ELR (cell line): ENCODE measurements at regions not wholly inside any gene's neighbourhood (a gene's known extent, or its start where the extent isn't known, plus 50 kb on each side); places are given as distances from the start of the nearest gene placed in this dataset.
"Not testable (repeated sequence)": the region's sequence is repeated elsewhere in the genome, so short reads cannot be mapped to it uniquely, and the experiment has no call there.

Source experiments
- DNase-seq: peaks from one replicate; pipeline ENCODE4 v3.0.0-alpha.2; 2015; ENCODE audit warnings: low read depth

DNA sequence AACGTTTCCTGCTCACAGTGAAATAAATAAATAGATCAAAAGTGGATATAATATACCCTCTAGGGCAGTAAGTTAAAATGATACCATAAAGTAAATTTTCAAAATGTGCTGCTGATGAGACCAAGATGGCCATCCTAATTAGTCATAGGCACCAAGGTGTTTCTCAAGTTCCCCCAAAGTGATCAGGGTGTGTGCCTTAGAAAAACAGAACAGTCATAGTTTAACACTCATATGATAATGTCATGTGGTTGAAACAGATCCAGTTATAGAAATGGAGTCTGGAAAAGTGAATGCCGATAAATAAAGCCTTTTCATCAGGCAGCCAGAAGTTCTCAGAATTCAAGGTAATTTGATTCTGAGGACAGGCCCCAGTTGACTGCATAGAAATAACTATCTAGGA is 161.5 kb upstream of the CDKN2B start:
- no peak for DNase-seq

DNA sequence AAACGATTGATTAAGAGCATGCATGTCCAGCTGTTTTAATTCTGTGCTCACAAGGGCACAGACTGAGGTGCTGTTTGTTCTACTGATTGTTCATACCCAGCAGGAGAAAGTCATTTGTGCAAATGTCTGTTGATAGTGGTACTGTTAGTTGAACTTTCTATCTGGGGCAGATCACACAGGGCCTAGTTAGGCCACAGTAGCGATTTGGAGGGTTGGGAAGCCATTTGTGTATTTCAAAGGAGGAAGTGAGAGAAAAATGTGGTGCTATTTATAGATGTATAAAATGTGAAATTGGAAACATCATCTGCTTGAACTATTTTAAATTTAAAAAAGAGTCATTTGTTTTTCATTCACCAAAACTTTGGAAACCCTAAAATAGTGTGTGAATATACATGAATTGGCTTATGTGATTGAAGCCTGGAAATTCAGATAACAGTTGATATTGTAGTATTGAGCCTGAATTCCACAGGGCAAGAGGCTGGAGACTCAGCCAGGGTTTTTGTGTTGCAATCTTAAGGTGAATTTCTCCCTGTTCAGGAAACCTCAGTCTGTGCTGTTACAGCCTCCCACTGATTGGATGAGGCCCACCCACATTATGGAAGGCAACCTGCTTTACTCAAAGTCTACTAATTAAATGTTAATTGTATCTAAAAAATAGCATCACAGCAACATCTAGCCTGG is 162.0 kb upstream of the CDKN2B start:
- DNase-seq = no peak

DNA sequence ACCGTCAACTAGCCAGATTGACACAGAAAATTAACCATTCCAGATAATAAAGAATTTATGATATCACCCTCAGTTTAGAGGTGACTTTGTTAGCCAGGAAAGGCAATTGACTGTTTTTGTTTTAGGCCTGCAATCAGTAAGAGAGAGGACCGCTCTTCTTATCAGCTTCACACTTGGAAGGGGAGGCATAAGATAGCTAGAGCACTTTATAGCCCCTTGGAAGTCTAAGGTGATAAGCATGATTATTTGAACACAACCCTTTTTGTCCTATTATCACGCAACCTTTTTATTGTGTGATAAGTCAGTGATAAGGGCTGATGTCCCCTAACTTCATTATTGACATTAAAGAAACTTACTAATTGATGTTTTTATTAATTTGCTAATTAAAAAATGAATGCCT is 162.6 kb upstream of the CDKN2B start:
- no peak for DNase-seq

DNA sequence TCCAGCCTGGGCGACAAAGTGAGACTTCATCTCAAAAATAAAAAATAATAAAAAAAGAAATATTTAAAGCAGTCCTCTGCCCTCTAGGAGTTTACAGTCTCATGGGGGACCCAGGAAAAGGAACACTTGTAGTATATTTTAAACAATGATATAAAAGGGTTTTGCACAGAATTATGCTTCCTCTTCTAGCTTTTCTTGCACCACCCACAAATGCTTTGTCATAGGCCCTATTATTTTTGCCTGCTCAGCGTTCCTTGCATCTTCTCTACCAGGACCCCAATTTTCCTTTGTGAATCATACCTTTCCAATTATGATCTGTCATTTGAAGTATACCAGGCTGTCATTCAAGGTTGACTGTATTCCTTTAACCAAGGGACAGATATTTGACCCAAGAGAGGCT is 164.8 kb upstream of the CDKN2B start:
- DNase-seq = no peak

DNA sequence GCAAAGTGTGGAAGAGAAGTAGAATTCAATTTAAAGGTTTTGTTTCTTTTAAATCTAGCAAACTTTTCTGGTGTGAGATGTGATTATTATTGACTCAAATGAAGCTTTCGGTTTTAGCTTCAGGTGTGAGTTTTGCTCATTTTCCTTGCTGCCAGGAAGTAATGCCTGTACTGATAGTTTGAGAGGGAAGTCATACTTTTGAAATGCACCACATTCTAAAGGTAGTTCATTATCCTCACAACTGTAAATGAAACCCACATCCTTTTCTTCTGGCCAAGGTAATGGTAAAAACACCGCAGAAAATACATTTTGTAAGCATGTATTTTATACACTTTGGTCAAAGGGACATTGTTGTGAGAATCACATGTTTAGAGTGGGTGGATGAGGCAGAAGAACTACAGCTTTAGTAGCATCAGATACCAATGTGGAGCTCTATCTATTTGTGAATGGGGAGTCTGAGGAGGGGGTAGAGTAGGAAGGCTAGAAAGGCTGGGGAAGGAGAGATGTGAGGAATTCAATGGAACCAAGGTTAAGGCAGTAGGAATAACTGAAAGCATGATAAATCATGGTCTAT is 167.0 kb upstream of the CDKN2B start:
- DNase-seq = no peak

DNA sequence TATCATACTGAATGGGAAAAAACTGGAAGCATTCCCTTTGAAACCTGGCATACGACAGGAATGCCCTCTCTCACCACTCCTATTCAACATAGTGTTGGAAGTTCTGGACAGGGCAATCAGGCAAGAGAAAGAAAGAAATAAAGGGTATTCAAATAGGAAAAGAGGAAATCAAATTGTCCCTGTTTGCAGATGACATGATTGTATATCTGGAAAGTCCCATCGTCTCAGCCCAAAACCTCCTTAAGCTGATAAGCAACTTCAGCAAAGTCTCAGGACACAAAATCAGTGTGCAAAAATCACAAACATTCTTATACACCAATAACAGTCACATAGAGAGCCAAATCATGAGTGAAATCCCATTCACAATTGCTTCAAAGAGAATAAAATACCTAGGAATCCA is 171.9 kb upstream of the CDKN2B start:
- not testable (repeated sequence) for DNase-seq

DNA sequence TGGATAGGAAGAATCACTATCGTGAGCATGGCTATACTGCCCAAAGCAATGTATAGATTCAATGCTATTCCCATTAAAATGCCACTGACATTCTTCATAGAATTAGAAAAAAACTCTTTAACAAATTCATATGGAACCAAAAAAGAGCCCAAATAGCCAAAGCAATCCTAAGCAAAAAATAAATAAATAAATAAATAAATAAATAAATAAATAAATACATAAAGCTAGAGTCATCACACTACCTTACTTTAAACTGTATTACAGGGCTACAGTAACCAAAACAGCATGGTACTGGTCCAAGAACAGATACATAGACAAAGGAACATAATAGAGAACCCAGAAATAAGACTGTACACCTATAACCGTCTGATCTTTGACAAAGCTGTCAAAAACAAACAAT is 180.4 kb upstream of the CDKN2B start:
- no peak for DNase-seq

DNA sequence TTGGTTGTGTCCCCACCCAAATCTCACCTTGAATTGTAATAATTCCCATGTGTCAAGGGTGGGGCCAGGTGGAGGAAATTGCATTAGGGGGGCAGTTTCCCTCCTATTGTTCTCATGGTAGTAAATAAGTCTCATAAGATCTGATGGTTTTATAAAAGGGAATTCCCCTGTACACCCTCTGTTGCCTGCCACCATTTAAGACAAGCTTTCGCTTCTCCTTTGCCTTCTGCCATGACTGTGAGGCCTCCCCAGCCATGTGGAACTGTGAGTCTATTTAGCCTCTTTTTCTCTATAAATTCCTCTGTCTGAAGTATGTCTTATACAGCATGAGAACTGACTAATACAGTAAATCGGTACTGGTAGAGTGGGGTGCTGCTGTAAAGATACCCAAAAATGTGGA is 187.9 kb upstream of the CDKN2B start:
- not testable (repeated sequence) for DNase-seq

DNA sequence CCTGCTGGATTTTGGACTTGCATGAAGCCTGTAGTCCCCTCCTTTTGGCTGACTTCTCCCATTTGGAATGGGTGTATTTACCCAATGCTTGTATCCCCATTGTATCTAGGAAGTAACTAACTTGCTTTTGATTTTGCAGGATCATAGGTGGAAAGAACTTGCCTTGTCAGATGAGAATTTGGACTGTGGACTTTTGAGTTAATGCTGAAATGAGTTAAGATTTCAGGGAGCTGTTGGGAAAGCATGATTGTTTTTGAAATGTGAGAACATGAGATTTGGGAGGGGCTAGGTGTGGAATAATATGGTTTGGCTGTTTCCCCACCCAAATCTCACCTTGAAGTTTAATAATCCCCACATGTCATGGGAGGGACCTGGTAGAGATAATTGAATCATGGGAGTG is 189.6 kb upstream of the CDKN2B start:
- no peak for DNase-seq

DNA sequence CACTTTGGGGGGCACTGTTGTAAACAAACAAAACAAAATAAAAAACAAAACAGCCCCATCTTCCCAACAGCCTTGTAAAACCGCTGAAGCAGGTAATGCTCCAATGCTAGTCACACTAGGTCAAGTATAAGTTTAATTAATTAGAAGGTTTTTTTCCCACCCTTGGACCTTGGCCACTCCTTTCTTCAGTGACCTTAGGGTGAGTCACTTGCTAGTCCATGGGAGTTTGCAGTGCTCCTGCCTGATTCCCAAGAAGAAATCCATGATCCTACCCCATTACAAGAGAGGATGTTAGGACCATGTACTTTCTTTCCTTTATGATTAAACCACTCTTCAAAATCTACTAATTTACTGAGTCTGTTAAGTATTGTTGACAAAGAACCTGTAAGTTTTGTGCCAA is 192.2 kb upstream of the CDKN2B start:
- DNase-seq = peak; percentile 45

DNA sequence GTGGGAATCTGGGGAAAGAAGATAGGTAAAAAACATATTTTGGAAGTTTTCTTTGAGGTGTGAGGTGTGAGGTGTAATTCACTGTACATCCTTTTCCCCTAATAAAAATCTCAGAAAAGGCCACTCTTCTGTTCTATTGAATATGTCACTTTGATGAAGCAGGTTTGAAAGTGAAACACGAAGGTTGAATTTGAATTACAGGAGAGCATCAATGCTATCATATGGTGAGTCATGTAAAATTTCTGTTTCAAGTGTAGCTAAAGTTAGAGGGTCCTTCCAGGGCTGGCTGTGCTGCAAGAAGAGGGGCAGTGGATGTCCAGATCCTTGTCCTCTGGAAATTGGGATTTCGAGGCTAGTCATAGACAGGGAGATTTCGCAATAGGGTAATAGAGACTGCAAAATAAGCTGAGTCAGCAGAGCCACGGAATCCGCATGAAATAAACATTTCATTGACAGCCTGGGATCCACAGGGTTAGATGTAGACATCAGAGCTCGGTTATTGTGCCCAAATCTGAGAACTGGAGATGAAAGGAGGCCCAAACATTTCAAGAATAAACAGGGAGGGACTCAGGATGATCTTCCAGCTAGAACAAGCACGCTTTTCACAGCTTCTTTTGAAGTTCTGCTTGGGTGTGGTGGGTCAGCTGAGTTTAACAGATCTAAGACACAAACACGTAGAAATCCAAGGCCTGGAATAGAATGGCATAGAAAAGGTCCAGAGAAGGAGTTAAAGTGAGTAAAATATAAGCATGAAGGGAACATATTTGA is 194.4 kb upstream of the CDKN2B start:
- peak; percentile 27 for DNase-seq

DNA sequence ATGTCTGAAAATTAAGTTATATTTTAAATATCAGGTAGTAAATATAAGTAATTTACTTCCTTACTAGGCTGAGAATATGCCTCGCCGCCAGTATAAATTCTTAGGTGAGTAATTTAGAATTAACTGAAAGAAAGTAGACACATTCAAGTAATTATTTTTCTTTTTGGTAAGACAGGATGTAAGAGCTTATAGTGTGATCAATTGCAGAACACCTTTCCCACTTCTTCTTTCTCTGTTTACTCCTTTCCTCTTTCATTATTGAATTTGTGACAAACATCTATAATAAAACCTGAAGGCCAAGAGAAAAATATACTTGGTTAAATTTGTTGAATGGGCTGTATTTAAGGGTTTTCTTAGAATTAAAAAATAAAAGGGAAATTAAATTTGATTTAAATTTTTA is 195.1 kb upstream of the CDKN2B start:
- no peak for DNase-seq

DNA sequence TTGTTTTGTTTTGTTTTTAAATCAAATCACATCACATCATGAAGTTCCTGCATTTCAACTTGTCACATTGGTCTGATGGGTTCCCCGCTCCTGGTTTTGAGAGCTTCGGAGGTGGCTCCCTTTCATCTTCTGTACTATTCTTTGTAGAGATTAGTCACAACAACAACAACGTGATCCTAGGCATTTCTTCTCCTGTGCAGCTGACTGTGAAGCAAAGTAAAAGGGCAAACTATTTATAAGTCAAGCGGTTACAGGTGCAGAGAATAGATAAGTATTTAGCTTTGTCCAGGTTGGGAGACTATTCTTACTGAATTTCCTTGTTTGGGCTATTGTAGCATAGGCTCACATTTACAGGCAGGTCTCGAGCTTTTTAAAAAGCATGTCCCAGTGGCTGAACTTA is 197.7 kb upstream of the CDKN2B start:
- no peak for DNase-seq

DNA sequence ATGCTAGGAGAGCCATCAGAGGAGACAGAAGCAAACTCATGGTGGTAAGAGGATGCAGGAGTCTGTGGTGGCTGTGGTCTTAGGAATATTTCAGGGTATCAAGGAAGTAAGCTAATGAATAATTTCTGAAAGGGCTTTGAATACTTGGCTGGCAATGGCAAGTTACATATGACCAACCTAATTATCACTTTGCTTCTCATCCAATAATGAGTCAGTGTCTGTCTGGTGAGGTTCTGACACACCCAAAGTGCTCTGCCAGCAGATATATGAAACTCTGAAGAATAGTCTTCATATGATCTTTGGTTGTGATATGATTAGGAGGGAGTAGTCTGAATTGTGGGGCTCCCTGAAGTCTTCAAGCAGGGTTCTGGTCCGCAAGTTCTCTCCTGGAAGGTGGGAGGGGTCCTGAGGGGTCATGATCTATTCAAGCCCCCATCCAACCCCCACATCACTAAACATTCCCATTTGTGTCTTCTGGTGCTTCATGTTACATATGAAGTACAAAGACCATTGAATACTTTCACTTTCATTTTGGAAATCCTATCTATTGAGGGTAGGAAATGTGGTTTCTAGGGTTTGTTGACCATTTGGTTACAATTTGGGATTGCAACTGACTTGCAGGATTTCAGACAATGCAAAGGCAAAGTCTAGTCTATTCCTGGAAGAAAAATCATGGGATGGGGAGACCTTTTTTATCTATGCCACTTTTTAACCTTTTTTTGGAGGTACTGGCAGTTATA is 199.9 kb upstream of the CDKN2B start:
- peak; percentile 54 for DNase-seq

DNA sequence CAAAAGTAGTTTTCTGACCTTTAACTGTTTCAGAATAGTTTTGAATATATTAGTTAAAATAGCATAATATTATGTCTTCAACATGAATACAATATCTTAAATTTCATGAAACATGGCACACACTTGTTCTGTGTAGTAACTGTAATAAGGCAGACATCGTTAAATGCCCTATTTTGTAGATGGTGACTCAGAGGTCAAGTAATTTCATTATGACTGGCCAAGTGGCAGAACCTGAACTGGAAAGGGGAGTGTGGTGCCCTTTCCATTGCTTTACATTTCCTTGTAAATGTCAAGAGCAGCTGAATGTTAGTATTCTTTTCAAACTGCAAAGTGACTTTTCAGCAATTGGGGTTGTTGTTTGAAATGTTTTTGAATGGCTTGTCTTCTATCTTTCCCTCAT is 201.2 kb upstream of the CDKN2B start:
- DNase-seq = peak; percentile 76

DNA sequence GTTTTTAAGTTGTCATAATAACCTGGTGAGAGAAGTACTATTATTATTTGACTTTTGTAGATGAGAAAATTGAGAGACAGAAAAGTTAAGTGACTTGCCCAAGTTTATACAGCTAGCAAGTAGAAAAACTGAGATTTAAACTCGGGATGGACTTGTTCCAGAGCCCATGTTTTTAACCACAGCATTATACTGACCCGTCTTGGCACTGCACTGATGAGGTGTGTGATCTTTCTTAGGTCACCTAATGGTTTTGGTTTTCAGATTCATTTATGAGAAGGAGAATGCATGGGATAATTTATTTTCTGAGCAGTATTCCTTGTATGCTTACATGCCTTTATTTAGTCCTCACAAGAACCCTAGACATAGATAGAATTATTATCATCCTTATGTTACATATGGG is 201.8 kb upstream of the CDKN2B start:
- DNase-seq = no peak

DNA sequence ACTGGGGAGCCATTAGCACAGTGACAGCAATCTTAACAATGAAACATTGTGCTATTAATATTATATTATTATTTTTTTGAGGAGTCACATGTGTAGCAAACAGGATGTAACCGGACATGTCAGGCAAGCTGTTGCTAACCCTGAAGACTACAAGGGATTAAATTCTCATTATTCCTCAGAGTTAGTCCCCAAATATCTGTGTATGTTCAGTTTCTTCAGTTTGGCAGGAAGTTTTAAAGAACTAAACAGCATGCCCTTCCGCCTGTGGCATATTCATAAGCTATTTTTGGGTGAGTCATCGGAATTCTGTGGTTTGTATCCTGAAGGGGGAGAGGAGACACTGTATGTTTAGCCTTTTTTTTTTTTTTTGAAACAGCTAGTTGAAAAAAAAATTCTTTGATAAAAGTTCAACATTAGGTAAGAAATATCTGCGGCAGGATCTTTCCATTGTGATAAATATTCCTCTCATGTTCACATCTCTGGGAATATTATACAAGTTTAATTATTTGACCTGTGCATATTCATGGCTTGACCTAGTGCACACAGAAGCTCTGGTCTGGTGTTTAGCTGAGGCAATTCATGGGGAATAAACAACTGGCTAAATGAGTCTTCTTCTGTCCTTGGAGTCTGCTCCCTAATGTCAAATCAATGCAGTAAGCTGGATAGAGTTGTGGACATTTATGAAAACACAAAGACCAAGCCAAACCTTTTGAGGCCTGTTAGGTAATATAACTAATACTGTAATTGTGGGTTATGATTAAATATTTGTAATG is 202.7 kb upstream of the CDKN2B start:
- DNase-seq = peak; percentile 99

DNA sequence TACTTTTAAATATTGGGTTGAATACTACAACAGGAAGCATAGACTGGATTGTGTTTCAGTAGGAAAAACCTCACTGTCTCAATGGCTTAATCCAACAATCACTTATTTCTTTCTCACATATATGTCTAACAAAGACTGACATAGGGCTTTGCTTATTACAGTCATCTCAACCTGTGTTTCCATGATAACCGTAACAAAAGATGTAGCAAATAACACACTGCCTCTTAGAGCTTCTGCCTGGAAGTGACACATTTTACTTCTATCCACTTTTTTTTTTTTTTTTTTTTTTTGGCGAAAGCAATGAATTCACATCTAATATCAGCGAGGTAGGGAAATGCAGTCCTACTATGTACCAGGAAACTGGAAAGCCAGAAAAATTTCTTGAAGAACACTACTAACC is 204.9 kb upstream of the CDKN2B start:
- peak; percentile 53 for DNase-seq

DNA sequence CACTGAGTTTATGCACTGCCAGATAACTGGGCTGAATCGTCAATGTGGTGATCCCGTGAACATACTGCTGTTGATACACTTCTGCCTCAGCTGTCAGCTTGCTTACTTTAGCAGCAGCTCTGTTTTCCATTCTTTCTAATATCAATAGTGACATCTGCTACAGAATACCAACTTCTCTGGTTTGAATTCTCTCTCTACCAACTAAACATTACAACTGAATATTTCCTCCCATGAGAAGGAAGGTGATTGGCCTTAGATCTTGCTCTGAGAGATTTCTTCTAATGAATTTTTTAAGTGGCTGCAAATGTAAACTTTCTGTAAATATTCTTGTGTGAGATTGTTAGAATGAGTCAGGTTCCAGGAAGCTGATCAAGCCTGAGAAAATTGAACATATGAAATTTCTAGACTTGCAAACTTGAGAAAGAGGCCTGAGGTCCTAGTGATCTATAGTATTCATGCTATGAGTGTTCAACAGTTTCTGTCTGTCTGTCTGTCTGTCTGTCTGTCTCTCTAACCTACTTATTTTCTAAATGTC is 205.5 kb upstream of the CDKN2B start:
- DNase-seq = peak; percentile 83

DNA sequence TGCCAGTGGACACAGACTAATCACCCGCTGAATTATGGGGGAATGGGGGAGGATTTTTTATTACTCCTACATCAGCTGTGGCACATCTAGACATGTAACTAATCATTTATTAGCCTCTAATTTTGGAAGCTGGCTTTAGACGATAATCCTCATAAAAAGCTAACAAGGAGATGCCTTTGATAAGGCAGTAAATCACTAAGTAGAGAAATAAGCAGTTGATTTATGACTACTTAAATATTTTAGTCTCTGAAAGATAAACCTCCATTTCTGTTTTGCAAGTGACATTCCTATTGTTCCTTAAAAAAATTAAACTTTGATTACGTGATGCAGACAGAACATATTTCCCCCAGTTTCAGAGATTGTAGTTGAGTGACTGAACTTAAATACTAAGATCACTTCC is 206.4 kb upstream of the CDKN2B start:
- no peak for DNase-seq

DNA sequence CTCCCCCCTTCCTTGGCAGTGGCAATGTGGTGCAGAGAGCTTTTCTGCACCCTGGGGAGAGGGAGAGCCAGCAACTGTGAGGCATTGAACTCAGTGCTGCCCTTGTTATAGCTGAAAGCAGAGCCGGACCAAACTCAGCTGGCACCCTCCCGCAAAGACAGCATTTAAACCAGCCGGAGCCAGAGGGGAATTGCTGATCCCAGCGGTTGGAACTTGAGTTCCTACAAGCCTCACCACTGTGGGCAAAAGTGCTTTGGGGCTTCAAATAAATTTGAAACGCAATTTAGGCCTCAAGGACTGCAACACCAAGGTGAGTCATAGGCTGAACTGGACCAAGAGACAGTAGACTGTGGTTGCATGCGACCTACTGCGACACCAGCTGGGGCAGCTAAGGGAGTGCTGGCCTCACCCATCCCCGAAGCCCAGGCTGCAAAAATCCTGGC is 207.6 kb upstream of the CDKN2B start:
- DNase-seq = peak; percentile 78

DNA sequence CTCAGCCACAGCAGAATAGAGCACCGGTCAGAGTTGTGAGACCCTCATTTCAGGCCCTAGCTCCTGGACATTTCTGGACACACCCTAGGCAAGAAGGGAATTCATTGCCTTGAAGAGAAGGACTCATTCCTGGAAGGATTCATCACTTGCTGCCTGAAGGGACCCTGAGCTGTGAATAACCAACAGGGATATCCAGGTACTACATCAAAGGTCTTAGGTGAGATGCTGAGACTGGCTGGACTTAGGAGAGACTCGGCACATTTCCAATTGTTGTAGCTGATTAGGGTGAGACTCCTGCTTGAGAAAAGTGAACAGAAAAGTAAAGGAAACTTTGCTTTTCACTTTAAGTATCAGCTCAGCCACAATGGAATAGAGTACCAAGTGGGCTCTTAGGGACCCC is 208.1 kb upstream of the CDKN2B start:
- DNase-seq = no peak
